GM19463 (cell line): ENCODE measurements at regions not wholly inside any gene's neighbourhood (a gene's known extent, or its start where the extent isn't known, plus 50 kb on each side); places are given as distances from the start of the nearest gene placed in this dataset.
A peak's percentile ranks its signal among the peaks of the same experiment; 100 is the strongest.

Experiments used
- ATAC-seq: cut with Tn5 transposase; IDR thresholded peaks from one replicate; pipeline ENCODE4 v1.9.1; 2021; ENCODE audit warnings: mild to moderate bottlenecking, moderate library complexity; ENCODE audit not compliant: unreplicated experiment

DNA sequence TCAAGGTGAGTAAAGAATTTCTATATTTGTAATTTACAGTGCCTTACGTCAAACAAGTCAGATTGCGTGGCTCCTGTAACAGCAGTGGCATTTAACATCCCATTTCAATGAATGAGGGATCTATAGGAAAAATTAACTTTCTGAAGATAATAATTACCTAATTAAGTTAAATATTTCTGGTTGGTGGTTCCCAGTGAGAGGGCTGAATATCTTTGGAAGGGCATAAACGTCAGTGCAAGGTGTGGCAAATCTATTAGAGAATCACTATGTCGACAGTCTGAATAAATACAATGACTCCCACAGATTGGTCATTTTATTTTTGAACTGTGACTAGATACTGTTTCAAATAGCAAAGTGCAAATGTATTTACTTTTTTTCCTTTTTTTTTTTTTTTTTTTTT is 80.0 kb downstream of the S1PR1 start:
- ATAC-seq: no peak

DNA sequence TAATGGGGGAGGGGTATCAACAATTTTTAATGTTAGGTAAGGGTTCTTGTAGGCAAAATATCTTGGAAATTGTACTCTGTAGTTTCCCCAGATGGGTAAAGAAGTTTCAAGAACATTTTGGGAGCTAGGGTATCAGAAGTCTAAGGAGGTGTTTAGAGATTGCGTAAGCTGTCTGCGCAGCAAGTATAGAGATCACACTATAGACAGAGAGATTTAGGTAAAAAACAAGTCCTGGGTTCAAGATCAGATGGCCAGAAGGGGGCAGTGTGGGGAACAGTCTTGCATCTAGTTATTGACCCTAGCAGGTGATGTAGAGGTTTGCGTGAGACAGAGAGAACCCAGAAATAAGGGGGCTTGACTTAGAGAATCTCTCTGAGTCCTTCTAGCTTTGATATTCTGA is 80.8 kb downstream of the S1PR1 start:
- no peak for ATAC-seq

- no peak for ATAC-seq
These were observed 86.7 kb downstream of the S1PR1 start for GRCh38 chr1:101323535-101323934.

- no peak for ATAC-seq
These were observed 88.3 kb downstream of the S1PR1 start for GRCh38 chr1:101325144-101325543.

GRCh38 chr1:101330427-101331130 is 93.8 kb downstream of the S1PR1 start:
- no peak for ATAC-seq

GRCh38 chr1:101331794-101332193 is 95.0 kb downstream of the S1PR1 start:
- ATAC-seq: no peak

DNA sequence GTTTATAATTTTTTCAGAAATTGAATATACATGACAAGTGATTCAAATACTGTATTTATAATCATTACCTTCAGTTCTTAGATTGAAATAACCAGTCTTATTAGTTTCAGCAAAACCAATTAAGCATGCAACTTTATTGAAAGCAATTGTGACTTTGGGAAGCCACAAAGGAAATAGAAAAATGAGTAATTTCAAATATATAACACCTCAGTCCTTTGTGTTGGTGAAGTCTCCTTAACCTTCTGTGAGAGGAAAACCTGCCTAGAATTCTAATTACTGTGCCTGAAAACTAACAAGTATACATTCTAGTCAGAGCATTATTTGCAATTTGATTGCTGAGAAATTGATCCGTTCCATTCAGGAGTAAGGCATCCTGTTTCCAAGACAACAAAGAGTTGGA is 95.8 kb downstream of the S1PR1 start:
- no peak for ATAC-seq

- ATAC-seq: no peak
These were observed 96.4 kb downstream of the S1PR1 start for GRCh38 chr1:101333186-101333585.

GRCh38 chr1:101337968-101338367 is 101.1 kb downstream of the S1PR1 start:
- ATAC-seq: no peak

GRCh38 chr1:101338714-101339430 is 102.1 kb downstream of the S1PR1 start:
- ATAC-seq: no peak

DNA sequence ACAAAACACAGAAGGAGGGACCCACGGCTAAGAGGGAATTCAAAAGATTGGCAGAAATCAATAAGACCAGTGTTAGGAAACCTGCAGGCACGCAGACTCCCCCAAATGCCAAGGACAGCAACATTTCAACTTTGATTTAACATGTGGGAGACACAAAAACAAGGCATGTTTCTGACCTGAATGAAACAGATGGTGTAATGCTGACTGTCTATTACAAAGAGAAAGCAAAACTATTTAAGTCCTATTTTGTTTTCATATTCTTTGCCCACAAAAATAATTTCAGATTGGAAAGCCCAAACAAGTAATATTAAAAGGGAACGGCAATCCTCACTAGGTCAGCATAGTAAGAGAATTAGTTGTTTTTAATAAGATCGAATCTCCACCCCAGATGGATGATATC is 107.9 kb downstream of the S1PR1 start:
- ATAC-seq: peak; percentile 42

- ATAC-seq: no peak
These were observed 109.6 kb downstream of the S1PR1 start for GRCh38 chr1:101346419-101346818.

DNA sequence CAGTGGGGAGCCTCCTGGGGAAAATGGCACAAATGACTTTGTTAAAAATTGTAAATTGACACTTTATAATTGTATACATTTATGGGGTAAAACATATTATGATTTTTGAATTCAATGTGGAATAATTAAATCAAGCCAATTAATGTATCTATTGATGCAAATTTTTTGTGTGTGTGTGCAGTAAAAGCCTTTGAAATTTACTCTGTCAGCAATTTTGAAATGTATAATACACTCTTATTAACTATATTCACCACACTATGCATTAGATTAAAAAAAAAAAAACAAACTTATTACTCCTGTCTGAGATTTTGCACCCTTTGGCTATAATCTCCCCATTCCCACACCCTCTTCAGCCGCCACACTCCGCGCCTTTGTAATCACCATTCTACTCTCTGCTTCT is 119.2 kb downstream of the S1PR1 start:
- no peak for ATAC-seq

- peak; percentile 32 for ATAC-seq
These were observed 120.0 kb downstream of the S1PR1 start for GRCh38 chr1:101356604-101357443.

- ATAC-seq: peak; percentile 98
These were observed 120.7 kb downstream of the S1PR1 start for GRCh38 chr1:101357444-101357986.

DNA sequence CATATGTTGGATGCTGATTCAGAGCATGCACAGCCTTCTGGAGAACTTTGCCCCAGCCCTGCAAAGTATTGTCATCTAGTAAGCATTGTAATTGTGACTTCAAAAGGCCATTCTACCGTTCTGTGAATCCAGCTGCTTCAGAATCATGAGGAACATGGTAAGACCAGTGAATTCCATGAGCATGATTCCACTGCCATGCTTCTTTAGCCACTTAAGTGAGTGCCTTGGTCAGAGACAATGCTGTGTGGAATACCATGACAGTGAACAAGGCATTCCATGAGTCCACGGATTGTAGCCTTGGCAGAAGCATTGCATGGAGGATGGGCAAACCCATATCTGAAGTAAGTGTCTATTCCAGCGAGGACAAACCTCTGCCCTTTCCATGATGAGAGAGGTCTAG is 123.7 kb downstream of the S1PR1 start:
- no peak for ATAC-seq

DNA sequence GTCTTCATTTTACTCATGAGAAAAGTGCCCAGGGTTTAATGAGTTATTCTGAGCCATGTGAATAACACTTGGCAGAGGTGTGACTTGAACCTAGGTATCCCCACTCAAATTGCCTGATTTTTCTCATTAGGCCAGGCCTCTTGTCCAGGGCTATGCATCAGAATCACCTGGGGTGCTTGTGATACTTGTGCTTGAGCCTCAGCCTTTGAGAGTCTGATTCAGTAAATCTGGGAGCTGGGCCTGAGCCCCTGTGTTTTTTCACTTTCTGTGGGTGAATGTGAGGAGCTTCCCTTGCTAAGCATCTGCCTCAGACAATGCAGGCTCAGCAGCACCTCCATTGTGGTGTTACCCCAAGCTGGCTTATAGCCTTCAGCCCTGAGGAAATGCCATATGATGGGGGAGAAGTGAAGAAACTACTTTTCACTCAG is 127.1 kb downstream of the S1PR1 start:
- no peak for ATAC-seq

- ATAC-seq: no peak
These were observed 127.7 kb downstream of the S1PR1 start for GRCh38 chr1:101364370-101365120.

GRCh38 chr1:101365186-101365585 is 128.4 kb downstream of the S1PR1 start:
- ATAC-seq: no peak

GRCh38 chr1:101365878-101366277 is 129.1 kb downstream of the S1PR1 start:
- no peak for ATAC-seq
